Adipocyte (in vitro differentiated cells): ENCODE measurements at regions not wholly inside any gene's neighbourhood (a gene's known extent, or its start where the extent isn't known, plus 50 kb on each side); places are given as distances from the start of the nearest gene placed in this dataset.

Experiments used
- DNase-seq: peaks from one replicate; pipeline ENCODE4 v3.0.0-alpha.2; 2015; ENCODE audit warnings: low read depth
- H3K27me3 ChIP-seq: replicated peaks from 2 replicates; pipeline ENCODE4 v1.7.0; 2013; ENCODE audit warnings: mild to moderate bottlenecking, low read length, moderate library complexity; ENCODE audit not compliant: control insufficient read depth, insufficient read depth
- H3K36me3 ChIP-seq: 2 replicates; pipeline ENCODE4 v1.7.0; 2013; ENCODE audit warnings: low read length, mild to moderate bottlenecking, moderate library complexity; ENCODE audit not compliant: control insufficient read depth, insufficient read depth, severe bottlenecking
- H3K4me1 ChIP-seq: 2 replicates; pipeline ENCODE4 v1.7.0; 2013; ENCODE audit warnings: mild to moderate bottlenecking, low read length, moderate library complexity; ENCODE audit not compliant: control insufficient read depth, insufficient read depth
- H3K4me3 ChIP-seq: 2 replicates; pipeline ENCODE4 v1.7.0; 2013; ENCODE audit warnings: mild to moderate bottlenecking, low read length, moderate library complexity
- H3K9ac ChIP-seq: 2 replicates; pipeline ENCODE4 v1.7.0; 2013; ENCODE audit warnings: mild to moderate bottlenecking, low read length, moderate library complexity
- H3K9me3 ChIP-seq: 2 replicates; pipeline ENCODE4 v1.7.0; 2013; ENCODE audit warnings: mild to moderate bottlenecking, low read length, moderate library complexity; ENCODE audit not compliant: control insufficient read depth

DNA sequence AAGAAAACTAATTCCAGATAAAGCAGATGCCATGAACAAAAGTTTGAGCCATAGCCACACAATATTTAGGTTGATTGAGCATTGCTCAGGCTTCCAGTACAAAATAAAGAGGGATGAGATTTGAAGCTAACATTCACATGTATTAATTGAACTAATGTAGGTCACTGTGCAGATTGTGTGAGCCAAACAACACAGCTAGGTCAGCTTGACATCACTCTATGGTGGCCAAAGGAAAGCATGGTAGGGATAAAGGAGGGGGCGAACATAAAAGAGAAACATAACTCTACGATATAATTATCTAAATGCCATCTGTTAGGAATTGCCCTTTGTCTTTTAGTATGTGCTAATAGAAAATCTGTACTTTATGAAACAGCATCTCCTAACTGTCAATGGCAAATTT, 477.7 kb upstream of the SYT1 start:
- H3K4me3 ChIP-seq = no peak overlapping the region
- no peaks in the 10 kb centered on the region for H3K4me1 ChIP-seq
- no peaks in the 10 kb centered on the region for H3K9me3 ChIP-seq
- DNase-seq = no peak
- no peaks in the 10 kb centered on the region for H3K27me3 ChIP-seq
- H3K9ac ChIP-seq = no peak overlapping the region
- H3K36me3 ChIP-seq = no peaks in the 10 kb centered on the region

DNA sequence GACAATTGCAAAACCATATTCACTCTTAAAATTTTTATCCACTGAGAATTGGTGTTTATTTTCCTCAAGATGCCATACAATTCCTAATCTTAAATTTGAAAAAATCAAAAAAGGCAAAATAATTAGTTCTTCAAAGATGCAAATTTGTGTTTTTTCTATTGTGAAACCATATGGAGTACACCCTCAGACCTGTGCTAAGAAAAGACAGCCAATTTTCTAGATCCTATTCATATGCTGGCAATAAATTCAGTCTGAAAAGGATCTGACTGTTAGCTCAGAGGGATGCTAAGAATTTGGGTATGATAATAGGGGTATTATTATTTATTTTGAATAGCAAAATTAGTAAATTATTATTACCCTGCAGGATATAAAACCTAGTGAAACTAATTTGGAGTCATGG, 476.9 kb upstream of the SYT1 start:
- DNase-seq = no peak
- H3K27me3 ChIP-seq = no peaks in the 10 kb centered on the region
- no peak overlapping the region for H3K4me3 ChIP-seq
- no peak overlapping the region for H3K9ac ChIP-seq
- no peaks in the 10 kb centered on the region for H3K4me1 ChIP-seq
- H3K36me3 ChIP-seq = no peaks in the 10 kb centered on the region
- no peaks in the 10 kb centered on the region for H3K9me3 ChIP-seq

DNA sequence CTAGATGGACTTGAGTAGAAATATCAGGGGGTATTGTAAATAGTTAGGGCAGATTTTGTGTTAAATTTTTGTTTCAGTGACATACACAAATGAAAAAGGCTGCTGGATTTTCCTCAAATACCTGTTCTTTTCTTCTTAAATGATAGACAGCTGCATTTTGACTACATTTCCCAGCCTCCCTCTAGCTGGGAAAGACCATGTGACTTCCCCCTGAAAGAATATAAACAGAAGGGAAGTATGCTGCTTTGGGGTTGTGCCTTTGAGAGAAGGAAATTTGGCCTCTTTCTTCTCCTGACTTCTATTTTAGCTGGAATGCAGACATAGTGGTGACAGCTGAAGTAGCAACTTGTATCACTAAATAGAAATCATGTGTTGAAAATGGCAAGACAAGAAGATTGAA, 476.1 kb upstream of the SYT1 start:
- Histone ChIP-seq H3K4me3 (no peak overlapping the region), H3K9ac (no peak overlapping the region), H3K36me3 (no peaks in the 10 kb centered on the region), H3K9me3 (no peaks in the 10 kb centered on the region), H3K27me3 (no peaks in the 10 kb centered on the region), H3K4me1 (no peaks in the 10 kb centered on the region)
- no peak for DNase-seq

GRCh38 chr12:78390920-78391319, 473.7 kb upstream of the SYT1 start:
- Histone ChIP-seq H3K27me3 (no peaks in the 10 kb centered on the region), H3K4me1 (no peaks in the 10 kb centered on the region), H3K4me3 (no peak overlapping the region), H3K36me3 (no peaks in the 10 kb centered on the region), H3K9ac (no peak overlapping the region), H3K9me3 (no peaks in the 10 kb centered on the region)
- DNase-seq = no peak

DNA sequence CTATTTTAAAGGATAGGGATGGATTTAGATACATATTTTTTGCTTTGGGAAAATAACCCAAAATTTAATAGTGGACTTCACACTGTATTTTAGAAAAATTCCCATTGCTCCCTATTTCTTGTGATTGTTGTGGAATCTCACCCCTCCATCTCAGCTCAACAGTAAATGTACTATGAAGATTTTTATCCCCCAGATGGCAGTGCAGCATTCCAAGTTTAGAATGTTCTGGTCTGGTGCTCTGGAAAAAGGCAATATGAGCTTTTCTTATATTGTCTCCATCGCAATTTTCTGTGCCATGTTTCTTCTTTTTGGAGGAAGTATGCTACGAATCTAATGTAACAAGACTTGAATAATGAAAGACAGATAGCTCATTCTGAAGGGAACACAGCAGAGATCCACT, 471.7 kb upstream of the SYT1 start:
- Histone ChIP-seq H3K9me3 (no peaks in the 10 kb centered on the region), H3K4me1 (no peaks in the 10 kb centered on the region), H3K9ac (no peak overlapping the region), H3K36me3 (no peaks in the 10 kb centered on the region), H3K27me3 (no peaks in the 10 kb centered on the region), H3K4me3 (no peak overlapping the region)
- DNase-seq = peak; percentile 79

DNA sequence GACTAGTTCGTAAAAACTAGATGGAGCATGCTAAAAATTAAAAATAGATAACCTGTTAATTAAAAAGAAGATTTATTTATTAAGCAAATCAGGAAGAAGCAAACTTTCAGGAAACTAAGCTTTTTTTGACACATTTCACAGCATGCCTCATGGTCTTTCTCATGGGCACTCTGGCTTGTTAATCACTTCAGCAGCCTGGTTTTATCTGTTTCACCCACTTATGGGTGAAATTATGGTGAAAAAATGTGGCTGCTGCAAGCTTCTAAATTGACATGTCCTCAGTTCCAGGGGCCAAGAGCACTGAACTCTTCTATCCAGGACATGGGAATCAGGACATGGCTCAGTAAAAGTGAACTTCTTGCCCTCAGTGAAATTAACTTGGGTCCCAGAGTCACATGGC, 468.6 kb upstream of the SYT1 start:
- Histone ChIP-seq H3K9me3 (no peaks in the 10 kb centered on the region), H3K9ac (no peak overlapping the region), H3K4me1 (no peaks in the 10 kb centered on the region), H3K4me3 (no peak overlapping the region), H3K27me3 (no peaks in the 10 kb centered on the region), H3K36me3 (no peaks in the 10 kb centered on the region)
- no peak for DNase-seq

DNA sequence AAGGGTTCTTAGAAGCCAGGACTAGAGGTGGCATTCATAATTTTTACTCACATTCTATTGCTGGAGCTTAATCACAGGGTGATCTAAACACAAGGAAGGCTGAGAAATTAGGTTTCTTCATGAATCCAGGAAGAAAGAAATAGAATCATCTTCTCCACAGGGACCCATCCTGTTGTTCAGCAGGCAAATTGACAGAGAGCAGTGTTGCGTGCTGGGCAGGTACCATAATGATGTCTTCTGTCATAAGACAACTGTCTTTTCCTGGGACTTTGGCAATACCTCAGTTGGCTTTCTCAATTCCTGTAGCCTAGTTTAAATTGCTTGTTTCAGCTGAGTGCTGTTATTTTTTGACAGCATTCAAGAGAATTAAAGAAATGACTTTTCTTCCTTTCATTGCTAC, 468.0 kb upstream of the SYT1 start:
- Histone ChIP-seq H3K4me1 (no peaks in the 10 kb centered on the region), H3K9ac (no peak overlapping the region), H3K4me3 (no peak overlapping the region), H3K9me3 (no peaks in the 10 kb centered on the region), H3K27me3 (no peaks in the 10 kb centered on the region), H3K36me3 (no peaks in the 10 kb centered on the region)
- DNase-seq = no peak

GRCh38 chr12:78398750-78399149, 465.8 kb upstream of the SYT1 start:
- Histone ChIP-seq H3K9me3 (no peaks in the 10 kb centered on the region), H3K4me3 (no peak overlapping the region), H3K36me3 (no peaks in the 10 kb centered on the region), H3K9ac (no peak overlapping the region), H3K4me1 (peaks cover 7% of the 10 kb centered on the region), H3K27me3 (no peaks in the 10 kb centered on the region)
- DNase-seq = no peak

DNA sequence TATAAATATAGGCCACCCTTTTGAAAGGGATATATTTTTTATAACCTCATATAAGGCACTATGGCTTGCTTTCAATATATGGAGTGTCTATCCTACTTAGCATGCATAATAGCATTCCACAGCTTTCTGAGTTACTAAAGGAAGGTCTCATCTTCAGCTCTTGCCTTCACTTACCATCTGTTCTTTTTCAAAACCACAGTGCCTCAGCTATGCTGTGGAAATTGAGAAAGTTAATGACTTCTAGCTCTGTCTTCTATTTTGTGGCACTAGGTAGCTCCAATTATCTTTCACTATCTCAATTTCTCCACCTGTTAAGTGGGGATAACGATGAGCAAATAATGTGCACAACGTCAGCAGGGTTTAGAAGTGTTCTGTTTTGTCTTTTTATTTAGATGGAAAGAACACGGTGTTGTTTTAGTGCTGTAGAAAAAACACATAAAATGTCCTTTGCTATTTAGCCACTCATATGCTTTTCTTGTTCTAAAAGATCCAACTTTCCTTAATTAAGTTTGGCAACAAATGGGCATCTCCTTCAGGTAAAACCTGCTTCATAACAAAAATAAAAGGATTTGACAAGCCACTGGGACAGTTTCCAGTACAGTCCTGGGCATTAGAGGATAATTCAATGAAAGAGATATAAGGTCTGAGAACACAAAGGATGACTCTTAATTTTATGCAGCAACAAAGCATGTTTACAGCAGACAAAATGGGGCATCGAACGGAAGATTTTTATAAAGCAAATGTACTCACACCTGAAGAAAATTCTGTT, 462.0 kb upstream of the SYT1 start:
- H3K36me3 ChIP-seq = no peaks in the 10 kb centered on the region
- DNase-seq = no peak

DNA sequence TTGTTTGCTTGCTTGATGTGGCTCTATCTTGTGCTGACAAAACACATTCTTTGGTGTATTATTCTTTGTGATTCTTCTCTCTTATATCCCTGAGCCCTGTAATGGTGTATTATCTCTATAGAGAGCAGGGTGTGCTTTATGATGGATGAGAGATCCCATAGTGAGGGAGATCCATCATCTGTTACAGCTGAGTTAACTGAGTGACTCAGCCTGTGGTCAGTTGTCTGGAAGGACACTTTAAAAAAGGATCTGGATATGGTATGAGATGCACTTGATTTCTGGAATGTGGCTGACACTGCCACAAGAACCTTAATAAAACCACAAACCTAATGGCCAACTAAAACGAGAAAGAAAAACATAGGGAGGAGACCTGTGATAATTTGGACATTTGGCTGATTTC, 461.4 kb upstream of the SYT1 start:
- Histone ChIP-seq H3K4me1 (peaks cover 7% of the 10 kb centered on the region), H3K9me3 (no peaks in the 10 kb centered on the region), H3K4me3 (no peak overlapping the region), H3K27me3 (no peaks in the 10 kb centered on the region), H3K36me3 (no peaks in the 10 kb centered on the region), H3K9ac (no peak overlapping the region)
- DNase-seq = peak; percentile 48

More for the DNA sequence above, 462.0 kb upstream of the SYT1 start:
- H3K9ac ChIP-seq = no peak overlapping the region
- no peaks in the 10 kb centered on the region for H3K9me3 ChIP-seq
- no peaks in the 10 kb centered on the region for H3K27me3 ChIP-seq
- peaks cover 7% of the 10 kb centered on the region for H3K4me1 ChIP-seq
- H3K4me3 ChIP-seq = no peak overlapping the region

DNA sequence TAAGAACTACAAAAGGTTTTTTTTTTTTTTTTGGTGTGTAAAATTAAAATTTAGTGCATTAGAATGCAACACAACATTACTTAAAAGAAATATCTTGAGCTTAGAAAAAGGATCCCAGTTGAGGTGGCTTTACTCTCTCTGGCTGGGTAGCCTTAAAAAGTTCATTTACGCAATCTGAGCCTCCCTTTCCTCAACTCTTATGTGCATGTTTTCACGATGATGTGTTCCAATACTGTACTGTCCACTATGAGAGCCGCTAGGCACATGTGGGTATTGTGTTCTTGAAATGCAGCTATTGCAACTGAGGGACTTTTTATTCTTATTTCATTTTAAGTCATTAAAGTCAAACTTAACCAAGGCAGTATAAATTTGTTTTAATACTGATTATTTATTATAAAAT, 460.9 kb upstream of the SYT1 start:
- Histone ChIP-seq H3K27me3 (no peaks in the 10 kb centered on the region), H3K9ac (no peak overlapping the region)
- DNase-seq = peak; percentile 46

DNA sequence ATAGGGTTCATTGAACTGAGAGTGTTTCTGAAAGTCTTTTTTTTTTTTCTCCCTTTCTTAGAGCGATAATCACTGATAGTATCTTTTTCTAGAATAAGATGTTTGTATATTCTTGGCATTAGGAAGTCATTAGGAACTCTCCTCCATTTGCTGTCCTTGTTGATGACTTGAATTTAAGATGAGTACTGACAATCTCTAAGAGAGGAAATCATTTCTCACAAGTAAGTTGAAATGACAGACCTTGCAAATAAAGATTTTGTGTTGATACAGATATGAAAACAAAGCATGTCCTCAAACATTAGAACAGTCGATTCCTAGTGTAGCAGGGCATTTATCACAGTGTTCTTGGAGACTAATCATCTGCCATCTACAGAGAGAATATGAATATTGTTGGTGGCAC, 458.4 kb upstream of the SYT1 start:
- Histone ChIP-seq H3K9ac (no peak overlapping the region), H3K36me3 (no peaks in the 10 kb centered on the region), H3K4me3 (no peak overlapping the region), H3K9me3 (no peaks in the 10 kb centered on the region), H3K4me1 (peaks cover 7% of the 10 kb centered on the region), H3K27me3 (no peaks in the 10 kb centered on the region)
- no peak for DNase-seq

More for the DNA sequence above, 460.9 kb upstream of the SYT1 start:
- H3K4me1 ChIP-seq = peaks cover 7% of the 10 kb centered on the region
- no peaks in the 10 kb centered on the region for H3K9me3 ChIP-seq
- H3K4me3 ChIP-seq = no peak overlapping the region
- H3K36me3 ChIP-seq = no peaks in the 10 kb centered on the region
